Neural crest cell (in vitro differentiated cells): ENCODE measurements at regions not wholly inside any gene's neighbourhood (a gene's known extent, or its start where the extent isn't known, plus 50 kb on each side); places are given as distances from the start of the nearest gene placed in this dataset.

ENCODE experiments used
- DNase-seq: peaks from one replicate; pipeline ENCODE4 v3.0.0; 2021; ENCODE audit warnings: low read depth, mixed read lengths, low spot score
- H3K27ac Mint-ChIP-seq: one replicate; pipeline ENCODE4 v1.8.0; 2021; ENCODE audit warnings: mild to moderate bottlenecking, mixed read lengths; ENCODE audit not compliant: unreplicated experiment
- H3K27me3 Mint-ChIP-seq: 2 replicates; pipeline ENCODE4 v1.8.0; 2021; ENCODE audit warnings: low read depth, mild to moderate bottlenecking, mixed read lengths
- H3K36me3 Mint-ChIP-seq: 2 replicates; pipeline ENCODE4 v1.8.0; 2021; ENCODE audit warnings: low read depth, mild to moderate bottlenecking, mixed read lengths
- H3K4me1 Mint-ChIP-seq: 2 replicates; pipeline ENCODE4 v1.8.0; 2021; ENCODE audit warnings: mixed read lengths
- H3K4me3 Mint-ChIP-seq: one replicate; pipeline ENCODE4 v1.8.0; 2021; ENCODE audit warnings: mild to moderate bottlenecking, mixed read lengths
- H3K9me3 Mint-ChIP-seq: 2 replicates; pipeline ENCODE4 v1.8.0; 2021; ENCODE audit warnings: mixed read lengths
- TF ChIP-seq, protein P1 (sequence below): fragments of 200-600 bp; sonication (generic); conservative IDR thresholded peaks from 2 replicates; pipeline ENCODE4 v1.5.0; 2021; ENCODE audit warnings: antibody characterized with exemption, mild to moderate bottlenecking

GRCh38 chr5:109614981-109615380 is 74.7 kb upstream of the MAN2A1 start:
- Mint-ChIP-seq H3K27me3 (no peaks in the 10 kb centered on the region), H3K4me1 (peaks cover 22% of the 10 kb centered on the region), H3K4me3 (no peak overlapping the region), H3K9me3 (no peaks in the 10 kb centered on the region), H3K27ac (no peak overlapping the region), H3K36me3 (no peaks in the 10 kb centered on the region)
- TF ChIP-seq, protein P1, sequence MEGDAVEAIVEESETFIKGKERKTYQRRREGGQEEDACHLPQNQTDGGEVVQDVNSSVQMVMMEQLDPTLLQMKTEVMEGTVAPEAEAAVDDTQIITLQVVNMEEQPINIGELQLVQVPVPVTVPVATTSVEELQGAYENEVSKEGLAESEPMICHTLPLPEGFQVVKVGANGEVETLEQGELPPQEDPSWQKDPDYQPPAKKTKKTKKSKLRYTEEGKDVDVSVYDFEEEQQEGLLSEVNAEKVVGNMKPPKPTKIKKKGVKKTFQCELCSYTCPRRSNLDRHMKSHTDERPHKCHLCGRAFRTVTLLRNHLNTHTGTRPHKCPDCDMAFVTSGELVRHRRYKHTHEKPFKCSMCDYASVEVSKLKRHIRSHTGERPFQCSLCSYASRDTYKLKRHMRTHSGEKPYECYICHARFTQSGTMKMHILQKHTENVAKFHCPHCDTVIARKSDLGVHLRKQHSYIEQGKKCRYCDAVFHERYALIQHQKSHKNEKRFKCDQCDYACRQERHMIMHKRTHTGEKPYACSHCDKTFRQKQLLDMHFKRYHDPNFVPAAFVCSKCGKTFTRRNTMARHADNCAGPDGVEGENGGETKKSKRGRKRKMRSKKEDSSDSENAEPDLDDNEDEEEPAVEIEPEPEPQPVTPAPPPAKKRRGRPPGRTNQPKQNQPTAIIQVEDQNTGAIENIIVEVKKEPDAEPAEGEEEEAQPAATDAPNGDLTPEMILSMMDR = no peak
- no peak for DNase-seq

- Mint-ChIP-seq H3K4me3 (no peak overlapping the region), H3K27ac (no peak overlapping the region), H3K36me3 (no peaks in the 10 kb centered on the region), H3K9me3 (no peaks in the 10 kb centered on the region), H3K4me1 (peaks cover 17% of the 10 kb centered on the region), H3K27me3 (no peaks in the 10 kb centered on the region)
- DNase-seq = no peak
- TF ChIP-seq, protein P1 = no peak
Observed at GRCh38 chr5:109614301-109614700, 75.4 kb upstream of the MAN2A1 start.

- DNase-seq = peak; percentile 8
Observed at GRCh38 chr5:109612278-109612905, 77.3 kb upstream of the MAN2A1 start.

DNA sequence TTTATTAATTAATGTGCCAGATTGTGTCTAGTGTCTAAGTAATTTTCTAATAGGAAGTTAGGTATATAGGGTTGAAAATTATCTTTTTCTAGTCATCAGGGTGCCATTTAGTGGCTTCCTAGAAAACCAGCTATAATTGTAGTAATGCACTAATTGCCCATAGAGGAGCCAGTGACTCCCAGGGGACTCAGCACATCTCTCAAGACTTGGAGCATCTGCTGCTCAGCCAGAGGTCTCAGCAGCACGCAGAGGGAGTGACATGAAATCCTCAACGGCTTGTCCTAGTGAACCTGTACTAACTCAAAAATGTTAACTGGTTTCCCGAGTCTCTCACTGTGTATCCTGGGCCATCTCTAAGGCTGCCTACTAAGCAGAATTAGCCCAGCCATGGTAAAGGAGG is 78.2 kb upstream of the MAN2A1 start:
- H3K4me1 Mint-ChIP-seq = peaks cover 13% of the 10 kb centered on the region
- no peak overlapping the region for H3K4me3 Mint-ChIP-seq
- H3K27me3 Mint-ChIP-seq = no peaks in the 10 kb centered on the region
- no peak overlapping the region for H3K27ac Mint-ChIP-seq
- DNase-seq = no peak
- no peaks in the 10 kb centered on the region for H3K9me3 Mint-ChIP-seq
- TF ChIP-seq, protein P1 = no peak
- no peaks in the 10 kb centered on the region for H3K36me3 Mint-ChIP-seq

More at GRCh38 chr5:109612278-109612905, 77.3 kb upstream of the MAN2A1 start:
- no peaks in the 10 kb centered on the region for H3K36me3 Mint-ChIP-seq
- TF ChIP-seq, protein P1 = no peak
- no peaks in the 10 kb centered on the region for H3K9me3 Mint-ChIP-seq
- peaks cover 13% of the 10 kb centered on the region for H3K4me1 Mint-ChIP-seq
- H3K27ac Mint-ChIP-seq = no peak overlapping the region
- H3K27me3 Mint-ChIP-seq = no peaks in the 10 kb centered on the region
- H3K4me3 Mint-ChIP-seq = no peak overlapping the region

- no peaks in the 10 kb centered on the region for H3K9me3 Mint-ChIP-seq
- DNase-seq = no peak
- peaks cover 13% of the 10 kb centered on the region for H3K4me1 Mint-ChIP-seq
- H3K27me3 Mint-ChIP-seq = no peaks in the 10 kb centered on the region
- no peaks in the 10 kb centered on the region for H3K36me3 Mint-ChIP-seq
- H3K27ac Mint-ChIP-seq = no peak overlapping the region
- H3K4me3 Mint-ChIP-seq = no peak overlapping the region
- TF ChIP-seq, protein P1 = no peak
Observed at GRCh38 chr5:109611061-109611460, 78.7 kb upstream of the MAN2A1 start.
